GM19035 (cell line): ENCODE measurements at regions not wholly inside any gene's neighbourhood (a gene's known extent, or its start where the extent isn't known, plus 50 kb on each side); places are given as distances from the start of the nearest gene placed in this dataset.

ENCODE experiments used
- ATAC-seq: cut with Tn5 transposase; IDR thresholded peaks from one replicate; pipeline ENCODE4 v1.9.1; 2021; ENCODE audit not compliant: unreplicated experiment

DNA sequence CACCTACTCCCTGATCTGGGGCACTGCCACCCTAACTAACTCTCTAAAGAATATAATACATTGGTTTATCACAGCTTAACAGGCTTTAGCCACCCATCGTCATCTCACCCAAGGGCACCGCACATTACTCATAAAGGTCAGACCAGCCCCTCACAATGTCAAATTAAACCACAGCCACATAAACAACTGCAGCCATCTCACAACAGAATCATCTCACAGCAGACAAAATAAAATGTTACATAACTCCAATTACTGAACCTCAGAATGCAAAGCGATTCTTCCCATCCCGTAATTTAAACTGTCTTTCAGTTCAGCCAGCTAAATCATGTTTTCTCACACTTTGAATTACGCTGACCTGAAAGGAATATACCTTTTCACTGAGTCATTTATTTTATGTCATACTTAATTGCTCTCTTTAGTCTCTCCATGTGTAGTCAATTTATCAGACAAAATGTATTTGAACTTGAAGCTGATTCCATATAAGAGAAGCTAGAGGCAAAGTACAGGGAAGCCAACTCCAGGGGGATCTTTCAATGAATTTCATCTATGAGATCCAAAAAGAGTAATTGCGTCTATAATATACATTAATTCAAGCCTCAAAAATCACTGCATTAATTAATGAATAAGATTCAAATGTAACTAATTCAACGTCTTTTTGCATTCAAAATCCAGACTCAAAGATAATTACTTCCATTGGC, 96.9 kb upstream of the NEBL start:
- no peak for ATAC-seq

DNA sequence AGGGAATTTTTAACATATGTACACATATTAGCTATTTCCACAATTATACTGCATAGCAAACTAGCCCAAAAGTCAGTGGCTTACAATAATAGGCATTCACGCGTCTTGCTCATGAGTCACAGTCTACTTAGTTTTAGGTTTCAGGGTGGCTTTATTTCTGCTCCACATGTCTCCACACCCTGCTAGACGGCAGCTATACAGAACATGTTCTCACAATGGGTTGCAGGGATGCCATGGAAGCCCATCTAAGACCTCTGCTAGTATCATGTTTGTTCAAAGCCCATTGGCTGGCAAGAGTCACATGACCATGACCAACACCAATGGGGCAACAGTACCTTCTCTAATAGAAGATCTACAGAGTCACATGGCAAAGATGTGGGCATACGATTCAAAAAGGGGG, 96.3 kb upstream of the NEBL start:
- no peak for ATAC-seq

DNA sequence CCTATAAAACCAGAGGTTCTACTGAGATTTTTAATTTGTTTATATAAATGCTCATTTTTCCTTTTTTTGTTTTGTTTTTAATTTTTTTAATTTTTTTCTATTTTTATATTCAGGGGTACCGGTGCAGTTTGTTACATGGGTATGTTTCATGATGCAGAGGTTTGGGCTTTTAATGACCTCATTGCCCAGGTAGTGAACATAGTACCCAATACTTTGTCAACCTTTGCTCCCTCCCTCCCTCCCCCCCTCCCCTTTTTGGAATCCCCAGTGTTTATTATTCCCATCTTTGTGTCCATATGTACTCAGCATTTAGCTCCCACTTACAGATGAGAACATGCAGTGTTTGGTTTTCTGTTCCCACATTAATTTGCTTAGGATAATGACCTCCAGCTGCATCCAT, 94.4 kb upstream of the NEBL start:
- ATAC-seq: no peak

DNA sequence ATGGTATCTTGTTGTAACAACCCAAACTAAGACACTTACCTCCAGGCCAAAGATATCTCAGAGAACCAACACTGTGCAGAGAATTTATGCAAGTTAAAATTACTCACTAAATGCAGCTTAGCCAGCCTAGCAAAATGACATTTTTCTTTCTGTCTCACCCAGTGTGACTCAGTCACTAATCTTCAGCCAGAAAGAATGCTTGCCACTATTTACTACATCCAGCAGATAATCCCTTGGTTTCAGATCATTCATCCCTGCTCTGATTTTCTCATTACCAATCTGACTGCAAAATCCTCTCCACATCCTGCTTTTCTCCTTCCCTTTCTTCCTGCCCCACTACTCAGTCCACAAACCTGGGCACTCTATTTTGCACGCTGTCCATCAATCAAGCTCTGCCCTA, 93.5 kb upstream of the NEBL start:
- ATAC-seq: no peak

DNA sequence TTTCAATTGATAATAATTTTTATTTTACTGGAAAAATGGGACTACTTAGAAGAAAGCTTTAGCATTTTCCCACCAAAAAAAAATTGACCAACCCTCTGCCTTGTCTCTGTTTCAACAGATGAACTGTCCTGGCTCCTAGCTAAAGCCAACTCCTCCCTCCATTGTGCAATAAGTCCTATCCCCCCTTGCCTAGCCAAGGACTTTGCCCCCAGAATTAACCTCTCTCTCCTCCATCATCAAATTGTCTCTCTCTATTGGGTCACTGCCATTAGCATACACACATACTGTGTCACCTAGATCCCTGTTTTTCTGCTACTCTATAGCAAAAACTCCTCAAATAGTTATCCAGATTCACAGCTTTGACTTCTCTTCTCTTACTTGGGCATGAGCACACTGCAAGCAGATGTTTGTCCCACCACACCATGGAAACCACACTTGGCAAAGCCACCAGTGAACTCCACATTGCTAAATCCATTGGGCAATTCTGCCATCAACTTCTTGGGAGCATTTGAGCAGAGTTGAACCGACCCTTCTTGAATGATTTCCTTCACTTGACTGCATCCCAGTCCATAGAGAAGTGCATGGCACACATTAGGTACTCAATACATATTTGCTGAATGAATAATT, 91.4 kb upstream of the NEBL start:
- no peak for ATAC-seq

DNA sequence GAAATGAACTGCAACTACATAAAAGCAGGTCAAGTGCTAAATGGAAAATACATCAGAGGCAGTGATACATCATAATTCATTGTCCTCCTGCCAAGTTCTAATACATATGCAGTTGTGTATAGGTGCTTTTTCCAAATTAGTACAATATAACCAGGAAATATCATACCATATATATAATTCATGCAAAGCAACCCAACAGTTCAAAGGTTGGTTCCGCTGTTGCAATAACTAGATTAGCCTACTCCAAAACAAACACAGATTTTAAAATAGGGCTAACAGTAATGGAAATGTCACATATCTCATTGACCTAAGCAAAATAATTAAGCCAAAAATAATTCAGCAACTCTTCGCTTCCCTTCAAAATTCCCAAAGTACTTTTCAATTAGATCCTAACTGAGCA, 88.9 kb upstream of the NEBL start:
- ATAC-seq: no peak

DNA sequence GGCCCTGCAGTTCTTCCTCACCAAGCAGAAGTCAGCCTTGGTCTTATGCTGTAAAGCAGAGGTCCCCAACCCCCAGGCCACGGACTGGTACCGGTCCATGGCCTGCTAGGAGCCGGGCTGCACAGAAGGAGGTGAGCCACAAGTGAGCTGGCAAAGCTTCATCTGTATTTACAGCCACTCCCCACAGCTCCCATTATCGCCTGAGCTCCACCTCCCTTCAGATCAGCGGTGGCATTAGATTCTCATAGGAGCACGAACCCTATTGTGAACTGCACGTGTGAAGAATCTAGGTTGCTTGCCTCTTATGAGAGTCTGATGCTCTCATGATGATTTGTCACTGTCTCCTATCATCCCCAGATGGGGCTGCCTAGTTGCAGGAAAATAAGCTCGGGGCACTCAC, 87.6 kb upstream of the NEBL start:
- no peak for ATAC-seq

DNA sequence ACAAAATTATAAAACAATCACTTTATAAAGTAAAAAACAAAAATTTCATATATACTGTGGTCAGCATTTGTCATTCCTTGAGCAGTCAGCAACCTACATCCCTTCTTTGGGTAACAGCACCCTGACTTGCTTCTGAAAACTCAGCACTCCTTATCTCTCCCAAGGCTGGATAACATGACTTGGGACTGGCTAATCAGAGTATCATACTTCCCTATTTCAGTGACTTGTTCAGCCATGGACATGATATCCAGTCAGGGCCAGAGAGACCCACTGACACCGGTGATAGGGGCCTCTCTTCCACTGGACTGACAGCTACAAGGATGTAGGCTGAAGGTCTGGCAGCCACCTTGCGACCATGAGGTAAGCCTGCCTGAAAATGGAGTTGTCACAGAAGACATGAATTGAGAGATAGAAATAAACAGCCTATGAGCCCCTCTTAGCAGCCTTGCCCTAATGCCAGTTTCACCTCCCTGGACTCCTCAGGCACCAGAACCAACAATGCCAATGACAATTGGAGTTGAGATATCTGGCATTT, 84.4 kb upstream of the NEBL start:
- no peak for ATAC-seq

DNA sequence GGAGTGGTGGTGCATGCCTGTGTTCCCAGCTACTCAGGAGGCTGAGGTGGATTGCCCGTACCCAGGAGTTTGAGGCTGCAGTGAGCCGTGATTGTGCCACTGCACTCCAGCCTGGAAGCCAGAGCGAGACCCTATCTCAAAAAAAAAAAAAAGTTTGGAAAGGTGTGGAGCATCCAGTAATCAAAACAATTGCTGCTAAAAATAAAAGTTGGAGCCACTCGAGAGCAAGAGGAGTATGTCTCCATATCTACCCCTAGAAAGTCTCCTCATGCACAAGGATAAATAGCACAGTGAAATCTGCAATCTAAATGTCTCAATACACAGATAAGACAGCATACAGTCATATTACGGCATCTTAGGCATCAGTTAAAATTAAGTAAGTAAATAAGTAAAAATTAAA, 81.5 kb upstream of the NEBL start:
- ATAC-seq: no peak

DNA sequence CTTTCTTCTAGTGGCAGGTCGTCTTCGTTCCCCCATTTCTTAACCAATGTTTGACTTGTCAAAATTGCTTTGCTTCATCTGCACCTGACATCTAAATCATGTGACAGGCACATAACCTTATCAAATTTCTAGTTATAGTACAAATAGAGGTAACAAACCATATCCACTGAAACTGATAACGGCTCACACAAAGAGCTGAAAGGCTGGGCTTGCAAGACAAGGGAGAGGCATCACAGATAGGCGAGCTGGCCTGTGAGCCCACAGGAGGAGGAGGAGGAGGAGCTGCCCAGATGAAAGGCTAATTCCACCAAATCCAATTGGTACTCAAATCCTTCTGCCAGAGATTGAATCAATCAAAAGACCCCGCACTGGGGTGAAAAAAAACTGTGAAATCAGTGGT, 80.2 kb upstream of the NEBL start:
- no peak for ATAC-seq

DNA sequence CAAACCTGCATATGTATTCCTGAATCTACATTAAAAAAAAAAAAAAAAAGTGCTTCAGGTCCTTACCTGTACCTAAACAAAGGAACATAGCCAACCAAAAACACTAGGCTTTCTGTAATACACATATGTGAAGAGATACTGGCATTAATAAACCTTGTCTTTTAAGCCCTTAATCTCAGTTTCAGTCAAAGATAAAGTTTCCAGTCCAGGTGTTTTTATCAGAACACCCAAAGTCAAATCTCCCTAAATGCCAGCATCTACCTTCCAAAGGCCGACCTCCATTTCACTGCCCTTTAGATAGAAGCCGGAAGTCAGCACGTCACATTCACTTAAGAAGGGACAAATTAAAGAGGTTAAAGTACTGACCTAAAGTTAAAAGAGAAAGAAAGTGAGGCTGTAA, 79.8 kb upstream of the NEBL start:
- ATAC-seq: no peak

DNA sequence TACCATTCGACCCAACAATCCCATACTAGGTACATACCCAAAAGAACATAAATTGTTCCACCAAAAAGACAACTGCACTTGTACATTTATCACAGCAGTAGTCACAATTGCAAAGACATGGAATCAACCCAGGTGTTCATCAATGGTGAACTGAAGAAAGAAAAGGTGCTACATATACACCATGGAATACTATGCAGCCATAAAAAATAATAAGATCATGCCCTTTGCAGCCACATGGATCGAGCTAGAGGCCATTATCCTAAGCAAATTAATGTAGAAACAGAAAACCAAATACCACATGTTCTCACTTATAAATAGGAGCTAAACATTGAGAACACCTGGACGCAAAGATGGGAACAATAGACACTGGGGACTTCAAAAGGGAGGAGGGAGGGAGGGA, 79.3 kb upstream of the NEBL start:
- no peak for ATAC-seq

DNA sequence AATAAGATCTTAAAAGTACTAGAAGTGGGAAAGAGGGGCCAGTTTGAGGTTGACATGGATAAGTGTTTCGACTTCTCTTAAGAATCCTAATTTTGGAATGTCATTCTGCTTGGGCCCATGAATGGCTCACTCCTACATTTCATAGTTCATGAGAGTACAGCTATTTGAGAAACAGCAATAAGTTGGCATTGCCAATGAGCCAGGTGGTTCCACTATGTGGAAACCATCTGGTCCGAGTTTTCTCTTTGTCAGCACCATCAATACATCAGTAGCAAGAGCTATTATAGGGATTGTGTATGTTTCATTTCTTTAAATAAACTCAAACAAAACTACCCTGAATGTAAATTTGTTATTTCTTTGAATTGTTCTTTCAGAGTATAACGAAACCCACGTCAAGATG, 78.1 kb upstream of the NEBL start:
- no peak for ATAC-seq

DNA sequence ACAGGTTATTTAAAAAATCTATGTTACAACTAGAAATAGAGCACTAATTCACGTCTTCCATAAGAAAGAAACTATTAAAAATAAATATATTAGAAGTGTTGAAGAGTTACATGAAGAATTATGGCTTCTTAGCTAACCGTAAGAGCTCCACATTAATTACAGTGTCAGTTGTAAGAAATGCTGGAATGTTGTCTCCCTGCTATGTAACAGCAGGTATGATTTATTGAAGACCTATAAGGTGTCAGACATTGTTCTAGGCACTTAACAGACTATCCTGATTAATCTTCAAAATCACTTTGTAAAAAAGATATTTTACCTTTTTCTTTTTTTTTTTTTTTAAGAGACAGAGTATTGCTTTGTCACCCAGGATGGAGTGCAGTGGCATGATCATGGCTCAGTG, 75.8 kb upstream of the NEBL start:
- no peak for ATAC-seq

DNA sequence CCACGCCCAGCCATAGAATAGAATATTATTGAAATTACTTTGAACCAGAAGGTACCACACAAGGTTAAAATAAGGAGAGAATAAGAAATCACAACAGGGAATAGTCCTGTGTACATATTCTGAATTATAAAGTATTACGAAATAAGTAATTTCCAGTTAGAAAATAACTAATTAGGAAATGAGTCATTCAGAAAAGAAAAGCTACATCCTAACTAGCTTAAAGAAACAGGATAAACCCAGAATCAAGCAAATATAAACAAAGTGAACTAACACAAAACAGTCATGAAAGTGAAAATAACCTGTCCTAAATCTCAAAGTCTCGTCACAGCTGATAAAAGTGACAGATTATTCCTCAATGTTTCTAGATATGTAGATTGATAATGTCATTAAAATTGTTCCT, 74.8 kb upstream of the NEBL start:
- ATAC-seq: no peak

DNA sequence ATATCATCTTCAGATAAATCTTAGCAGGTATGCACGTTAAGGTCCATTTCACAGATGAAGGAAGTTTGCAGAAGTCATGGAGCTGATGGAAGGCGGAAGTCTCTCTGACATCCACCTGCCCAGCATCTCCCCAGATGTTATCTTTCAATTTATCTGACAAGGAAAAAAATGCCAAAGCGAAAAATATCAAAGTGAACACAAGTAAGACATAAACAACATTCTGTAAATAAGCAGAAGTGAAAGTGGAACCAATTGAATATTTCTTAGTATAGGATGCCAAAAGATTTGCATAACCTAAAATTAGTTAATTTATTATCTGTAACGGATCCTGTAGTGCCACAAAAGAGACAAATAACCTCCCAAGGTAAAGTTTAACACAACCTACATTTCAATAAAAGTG, 73.6 kb upstream of the NEBL start:
- peak; percentile 98 for ATAC-seq

DNA sequence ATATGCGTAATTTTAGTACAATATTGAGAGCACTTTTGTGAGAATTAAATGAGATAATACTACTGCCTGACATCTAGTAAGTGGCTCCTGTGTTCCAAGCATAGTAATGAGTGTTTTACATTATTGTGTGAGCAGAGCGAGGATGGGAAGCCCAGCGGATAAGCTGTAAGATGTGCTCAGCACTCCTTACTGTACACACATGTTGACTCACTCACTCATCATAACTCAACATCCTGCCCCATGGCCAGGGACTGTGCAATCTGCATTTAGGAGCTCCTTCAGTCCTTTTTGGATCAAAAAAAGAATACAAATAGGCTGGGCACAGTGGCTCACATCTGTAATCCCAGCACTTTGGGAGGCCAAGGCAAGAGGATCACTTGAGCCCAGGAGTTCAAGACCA, 72.9 kb upstream of the NEBL start:
- ATAC-seq: no peak

DNA sequence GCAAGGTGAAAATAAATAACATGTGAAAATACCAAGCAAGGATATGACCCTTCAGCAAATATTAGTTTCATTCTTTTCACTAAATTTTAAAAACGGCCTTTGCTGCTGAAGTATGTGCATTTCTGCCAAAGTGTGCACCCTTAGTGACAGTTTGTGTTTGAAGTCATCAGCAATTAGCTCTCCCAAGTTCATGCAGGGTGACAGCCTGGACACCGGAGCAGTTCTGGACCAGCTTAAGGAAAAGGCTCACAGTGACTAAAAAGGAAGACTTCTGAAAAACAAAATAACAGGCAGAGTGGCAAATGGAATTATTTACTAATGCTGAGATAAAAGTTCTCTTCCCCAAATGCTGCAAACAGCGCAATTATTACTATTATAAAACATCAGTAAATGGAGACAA, 69.3 kb upstream of the NEBL start:
- no peak for ATAC-seq

DNA sequence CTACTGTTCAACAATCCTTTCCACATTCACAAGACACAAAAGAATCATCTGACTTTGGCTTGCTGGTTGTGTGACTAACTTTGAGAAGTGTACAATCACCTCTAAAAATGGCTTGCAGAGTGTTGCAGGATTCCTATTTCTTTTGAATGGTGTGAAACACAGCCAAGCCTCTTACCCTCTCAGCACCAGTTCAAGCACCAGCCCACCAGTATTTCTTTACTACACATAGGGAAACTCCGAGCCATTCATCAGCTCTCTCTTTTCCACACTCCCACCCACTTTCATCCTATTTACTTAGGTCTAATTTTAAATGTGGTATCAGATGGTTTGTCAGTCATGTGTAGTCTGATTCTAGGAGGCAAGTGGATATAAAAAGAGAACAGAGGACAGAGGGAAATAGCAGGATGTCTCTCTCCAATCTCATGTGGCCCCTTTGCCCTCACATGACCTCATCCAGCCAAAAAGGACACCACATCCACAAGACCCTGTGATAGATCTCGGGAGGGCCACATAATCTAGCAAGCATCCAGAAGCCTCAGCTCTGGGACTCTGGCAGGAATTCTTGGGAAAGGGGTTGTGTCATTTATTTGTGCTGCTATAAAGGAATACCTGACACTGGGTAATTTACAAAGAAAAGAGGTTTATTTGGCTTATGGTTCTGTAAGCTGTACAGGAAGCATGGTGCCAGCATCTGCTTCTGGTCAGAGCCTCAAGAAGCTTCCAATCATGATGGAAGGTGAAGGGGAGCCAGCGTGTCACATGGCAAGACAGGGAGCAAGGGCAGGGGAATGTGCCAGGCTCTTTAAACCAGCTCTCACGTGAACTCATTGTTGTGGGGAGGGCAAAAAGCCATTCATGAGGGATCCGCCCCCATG, 66.8 kb upstream of the NEBL start:
- no peak for ATAC-seq

DNA sequence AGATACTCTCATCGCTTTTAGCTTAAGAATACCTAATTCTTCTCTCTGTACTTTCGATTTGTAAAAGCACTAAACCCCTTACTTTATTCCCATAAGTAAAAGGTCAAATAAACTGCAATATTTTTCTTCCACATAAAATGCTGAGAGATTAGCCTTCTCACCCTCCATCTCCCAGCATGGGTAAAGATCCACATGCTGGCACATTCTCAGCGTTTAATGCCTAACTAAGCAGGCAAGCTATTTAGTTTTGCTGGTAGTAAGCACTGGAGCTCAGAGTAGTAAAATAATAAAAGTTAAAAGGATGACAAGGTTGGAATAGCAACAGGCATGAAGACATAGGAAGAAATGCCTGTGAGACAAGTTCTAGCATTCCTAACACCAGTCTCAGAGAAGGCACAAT, 65.9 kb upstream of the NEBL start:
- ATAC-seq: no peak

DNA sequence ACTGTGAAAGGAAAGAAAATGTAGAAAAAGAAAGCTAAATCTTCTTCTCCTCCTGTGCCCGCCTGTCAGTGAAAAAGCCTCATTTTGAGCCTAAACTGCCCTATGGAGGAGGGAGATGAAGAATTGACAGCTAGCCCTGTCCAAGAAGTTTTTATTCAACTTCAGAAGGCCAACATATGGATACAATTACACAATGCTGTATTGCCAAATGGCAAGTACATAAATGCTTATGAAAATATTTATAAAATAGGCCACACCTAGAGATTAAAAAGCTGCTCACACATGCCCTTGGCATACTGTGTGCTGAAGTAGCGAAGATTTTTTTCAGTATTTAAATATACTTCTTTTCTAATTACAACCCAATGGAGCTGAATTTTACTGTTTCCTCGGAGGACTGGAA, 65.1 kb upstream of the NEBL start:
- ATAC-seq: no peak

DNA sequence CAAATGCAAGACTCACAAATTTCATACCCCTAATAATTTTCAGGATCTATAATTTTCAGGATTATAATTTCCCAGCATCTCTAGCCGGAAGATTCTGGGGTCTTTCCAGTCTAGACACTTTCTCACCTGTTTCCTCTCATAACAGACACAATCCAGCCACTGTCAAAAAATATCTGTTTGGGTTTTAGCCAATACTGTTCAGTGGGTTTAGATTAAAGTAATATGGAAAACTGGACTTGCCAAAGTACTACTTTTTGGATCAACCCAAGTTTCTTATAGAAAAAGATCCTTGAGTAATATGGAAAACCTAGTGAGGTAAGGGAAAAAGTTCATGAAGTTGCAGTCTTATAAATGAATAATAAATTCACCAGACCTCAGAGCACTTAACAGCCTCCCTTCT, 62.1 kb upstream of the NEBL start:
- no peak for ATAC-seq
